Astrocyte of the spinal cord (primary cell): ENCODE measurements at regions not wholly inside any gene's neighbourhood (a gene's known extent, or its start where the extent isn't known, plus 50 kb on each side); places are given as distances from the start of the nearest gene placed in this dataset.

Experiments used
- DNase-seq: peaks from one replicate; pipeline ENCODE4 v3.0.0; 2011; ENCODE audit warnings: low read depth, low spot score
- H3K4me3 ChIP-seq: 2 replicates; pipeline ENCODE4 v1.5.1; 2011; ENCODE audit warnings: low read depth, mild to moderate bottlenecking, low read length, moderate library complexity
- CTCF ChIP-seq: IDR thresholded peaks from 2 replicates; pipeline ENCODE4 v1.5.1; 2012; ENCODE audit warnings: low read depth, mild to moderate bottlenecking, low read length, inconsistent platforms
- in situ Hi-C: cut with HindIII; loops from 2 replicates; pipeline ENCODE4 v1.10.0; 2017; ENCODE audit warnings: low sequenced_read_pairs

GRCh38 chr2:139805441-139805840 lies 1025.3 kb upstream of the NXPH2 start:
- TF ChIP-seq CTCF: no peak
- no peak for DNase-seq
- in situ Hi-C loops: no loop called here
- no peak overlapping the region for H3K4me3 ChIP-seq

- no peak for TF ChIP-seq CTCF
- no peak overlapping the region for H3K4me3 ChIP-seq
- in situ Hi-C loops: no loop called here
- DNase-seq: no peak
Measured at GRCh38 chr2:139798391-139798790, 1018.2 kb upstream of the NXPH2 start.

GRCh38 chr2:139790807-139791752 lies 1010.9 kb upstream of the NXPH2 start:
- in situ Hi-C loops: no loop called here
- DNase-seq: peak; percentile 51
- no peak overlapping the region for H3K4me3 ChIP-seq
- TF ChIP-seq CTCF: no peak

- no peak for TF ChIP-seq CTCF
- in situ Hi-C loops: no loop called here
- no peak for DNase-seq
- H3K4me3 ChIP-seq: no peak overlapping the region
Measured at GRCh38 chr2:139790136-139790535, 1009.9 kb upstream of the NXPH2 start.

GRCh38 chr2:139778732-139779131 lies 998.5 kb upstream of the NXPH2 start:
- DNase-seq: no peak
- in situ Hi-C loops: no loop called here
- no peak for TF ChIP-seq CTCF
- H3K4me3 ChIP-seq: no peak overlapping the region

GRCh38 chr2:139773720-139774277 lies 993.6 kb upstream of the NXPH2 start:
- TF ChIP-seq CTCF: no peak
- no peak for DNase-seq
- H3K4me3 ChIP-seq: no peak overlapping the region
- in situ Hi-C loops: no loop called here
